Uterus (tissue), 3 donors: ENCODE measurements at regions not wholly inside any gene's neighbourhood (a gene's known extent, or its start where the extent isn't known, plus 50 kb on each side); places are given as distances from the start of the nearest gene placed in this dataset.
"Not testable (repeated sequence)": the region's sequence is repeated elsewhere in the genome, so short reads cannot be mapped to it uniquely, and the experiment has no call there.

Experiments
- DNase-seq, 2 donors: peaks; one replicate each; pipeline ENCODE4 v3.0.0-alpha.2; 2019 to 2020
- H3K27ac ChIP-seq, 2 donors: fragments of 200-600 bp; sonication (generic); 1 replicate in 1 of 2; 2 replicates in 1 of 2; pipeline ENCODE4 v1.5.1; 2016 to 2018
- H3K27me3 ChIP-seq, 2 donors: fragments of 200-600 bp; sonication (generic); one replicate each; pipeline ENCODE4 v1.5.1; 2018 to 2019; ENCODE audit warnings: control low read depth in 1 of 2
- H3K36me3 ChIP-seq, 2 donors: fragments of 200-600 bp; sonication (generic); one replicate each; pipeline ENCODE4 v1.5.1; 2019; ENCODE audit warnings: control low read depth in 1 of 2
- H3K4me1 ChIP-seq, 2 donors: fragments of 200-600 bp; sonication (generic); one replicate each; pipeline ENCODE4 v1.5.1; 2018 to 2019; ENCODE audit warnings: control low read depth in 1 of 2
- H3K4me3 ChIP-seq, 2 donors: fragments of 200-600 bp; sonication (generic); 1 replicate in 1 of 2; 2 replicates in 1 of 2; pipeline ENCODE4 v1.5.1; 2018 to 2019; ENCODE audit warnings: mild to moderate bottlenecking in 1 of 2
- H3K9me3 ChIP-seq, 2 donors: fragments of 200-600 bp; sonication (generic); one replicate each; pipeline ENCODE4 v1.5.1; 2019; ENCODE audit warnings: control low read depth in 1 of 2
- POLR2A ChIP-seq, 2 donors: fragments of 450-650 bp; IDR thresholded peaks; one replicate each; pipeline ENCODE4 v1.6.1; 2016; ENCODE audit warnings: antibody characterized with exemption in 2 of 2, mild to moderate bottlenecking in 1 of 2, moderate library complexity in 1 of 2
- intact Hi-C: fragments of 100-400 bp; cut with DNase I; formaldehyde crosslinking; loops from one replicate; pipeline ENCODE4 v1.15.1; 2023; ENCODE audit warnings: low total_unique reads
- TF ChIP-seq, protein P1 (sequence below), 4 experiments: fragments of 200-600 bp in 2 of 4; fragments of 450-650 bp in 2 of 4; sonication (generic) in 2 of 4; IDR thresholded peaks; one replicate each; pipeline ENCODE4 v1.5.1; 2016 to 2019; ENCODE audit warnings: antibody characterized with exemption in 4 of 4, mild to moderate bottlenecking in 2 of 4, moderate library complexity in 1 of 4
- donor health status: DM: yes; HTN: yes; CAD: no.

- no peaks in the 10 kb centered on the region for H3K36me3 ChIP-seq
- H3K27ac ChIP-seq: no peak overlapping the region
- DNase-seq: no peak
- intact Hi-C loops: no loop called here
- no peak overlapping the region for H3K4me3 ChIP-seq
- H3K4me1 ChIP-seq: no peaks in the 10 kb centered on the region
- no peak for TF ChIP-seq POLR2A (IDR thresholded peaks at IDR 0.05)
- TF ChIP-seq, protein P1, sequence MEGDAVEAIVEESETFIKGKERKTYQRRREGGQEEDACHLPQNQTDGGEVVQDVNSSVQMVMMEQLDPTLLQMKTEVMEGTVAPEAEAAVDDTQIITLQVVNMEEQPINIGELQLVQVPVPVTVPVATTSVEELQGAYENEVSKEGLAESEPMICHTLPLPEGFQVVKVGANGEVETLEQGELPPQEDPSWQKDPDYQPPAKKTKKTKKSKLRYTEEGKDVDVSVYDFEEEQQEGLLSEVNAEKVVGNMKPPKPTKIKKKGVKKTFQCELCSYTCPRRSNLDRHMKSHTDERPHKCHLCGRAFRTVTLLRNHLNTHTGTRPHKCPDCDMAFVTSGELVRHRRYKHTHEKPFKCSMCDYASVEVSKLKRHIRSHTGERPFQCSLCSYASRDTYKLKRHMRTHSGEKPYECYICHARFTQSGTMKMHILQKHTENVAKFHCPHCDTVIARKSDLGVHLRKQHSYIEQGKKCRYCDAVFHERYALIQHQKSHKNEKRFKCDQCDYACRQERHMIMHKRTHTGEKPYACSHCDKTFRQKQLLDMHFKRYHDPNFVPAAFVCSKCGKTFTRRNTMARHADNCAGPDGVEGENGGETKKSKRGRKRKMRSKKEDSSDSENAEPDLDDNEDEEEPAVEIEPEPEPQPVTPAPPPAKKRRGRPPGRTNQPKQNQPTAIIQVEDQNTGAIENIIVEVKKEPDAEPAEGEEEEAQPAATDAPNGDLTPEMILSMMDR (IDR thresholded peaks at IDR 0.05): no peak
- no peaks in the 10 kb centered on the region for H3K27me3 ChIP-seq
- H3K9me3 ChIP-seq: no peaks in the 10 kb centered on the region
Observed at GRCh38 chr5:88034520-88034919, 234.1 kb downstream of the TMEM161B start.

DNA sequence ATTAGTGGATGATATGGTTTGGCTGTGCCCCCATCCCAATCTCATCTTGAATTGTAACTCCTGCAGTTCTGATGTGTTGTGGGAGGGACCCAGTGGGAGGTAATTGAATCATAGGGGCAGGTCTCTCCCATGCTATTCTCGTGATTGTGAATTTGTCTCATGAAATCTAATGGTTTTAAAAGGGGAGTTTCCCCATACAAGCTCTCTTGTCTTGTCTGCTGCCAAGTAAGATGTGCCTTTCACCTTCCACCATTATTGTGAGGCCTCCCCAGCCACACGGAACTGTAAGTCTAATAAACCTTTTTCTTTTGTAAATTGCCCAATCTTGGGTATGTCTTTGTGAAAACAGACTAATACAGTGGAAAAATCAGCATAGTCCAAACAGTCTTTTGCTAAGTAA is 235.5 kb downstream of the TMEM161B start:
- no peak overlapping the region for H3K27ac ChIP-seq
- DNase-seq: no peak
- no peaks in the 10 kb centered on the region for H3K27me3 ChIP-seq
- no peaks in the 10 kb centered on the region for H3K36me3 ChIP-seq
- H3K9me3 ChIP-seq: no peaks in the 10 kb centered on the region
- H3K4me3 ChIP-seq: no peak overlapping the region
- no peaks in the 10 kb centered on the region for H3K4me1 ChIP-seq
- intact Hi-C loops: no loop called here
- TF ChIP-seq, protein P1 (IDR thresholded peaks at IDR 0.05): no peak
- TF ChIP-seq POLR2A (IDR thresholded peaks at IDR 0.05): no peak

GRCh38 chr5:88029011-88029410 is 239.6 kb downstream of the TMEM161B start:
- Histone ChIP-seq H3K27me3 (no peaks in the 10 kb centered on the region), H3K36me3 (no peaks in the 10 kb centered on the region), H3K4me3 (no peak overlapping the region), H3K4me1 (no peaks in the 10 kb centered on the region), H3K9me3 (no peaks in the 10 kb centered on the region), H3K27ac (no peak overlapping the region)
- no peak for TF ChIP-seq POLR2A (IDR thresholded peaks at IDR 0.05)
- TF ChIP-seq, protein P1 (IDR thresholded peaks at IDR 0.05): no peak
- intact Hi-C loops: no loop called here
- no peak for DNase-seq

- Histone ChIP-seq H3K27ac (no peak overlapping the region), H3K27me3 (no peaks in the 10 kb centered on the region), H3K36me3 (no peaks in the 10 kb centered on the region), H3K9me3 (no peaks in the 10 kb centered on the region), H3K4me3 (no peak overlapping the region), H3K4me1 (no peaks in the 10 kb centered on the region)
- intact Hi-C loops: no loop called here
- DNase-seq: no peak
- TF ChIP-seq POLR2A (IDR thresholded peaks at IDR 0.05): no peak
- TF ChIP-seq, protein P1 (IDR thresholded peaks at IDR 0.05): no peak
Observed at GRCh38 chr5:88021141-88021540, 247.5 kb downstream of the TMEM161B start.

DNA sequence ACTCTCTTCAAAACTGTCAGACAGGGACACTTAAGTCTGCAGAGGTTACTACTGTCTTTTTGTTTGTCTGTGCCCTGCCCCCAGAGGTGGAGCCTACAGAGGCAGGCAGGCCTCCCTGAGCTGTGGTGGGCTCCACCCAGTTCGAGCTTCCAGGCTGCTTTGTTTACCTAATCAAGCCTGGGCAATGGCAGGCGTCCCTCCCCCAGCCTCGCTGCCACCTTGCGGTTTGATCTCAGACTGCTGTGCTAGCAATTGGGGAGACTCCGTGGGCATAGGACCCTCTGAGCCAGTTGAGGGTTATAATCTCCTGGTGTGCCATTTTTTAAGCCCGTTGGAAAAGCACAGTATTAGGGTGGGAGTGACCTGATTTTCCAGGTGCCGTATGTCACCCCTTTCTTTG is 253.7 kb downstream of the TMEM161B start:
- H3K27ac ChIP-seq, H3K27me3 ChIP-seq, H3K36me3 ChIP-seq, H3K4me3 ChIP-seq, H3K4me1 ChIP-seq, H3K9me3 ChIP-seq, intact Hi-C loops, DNase-seq: not testable (repeated sequence)

DNA sequence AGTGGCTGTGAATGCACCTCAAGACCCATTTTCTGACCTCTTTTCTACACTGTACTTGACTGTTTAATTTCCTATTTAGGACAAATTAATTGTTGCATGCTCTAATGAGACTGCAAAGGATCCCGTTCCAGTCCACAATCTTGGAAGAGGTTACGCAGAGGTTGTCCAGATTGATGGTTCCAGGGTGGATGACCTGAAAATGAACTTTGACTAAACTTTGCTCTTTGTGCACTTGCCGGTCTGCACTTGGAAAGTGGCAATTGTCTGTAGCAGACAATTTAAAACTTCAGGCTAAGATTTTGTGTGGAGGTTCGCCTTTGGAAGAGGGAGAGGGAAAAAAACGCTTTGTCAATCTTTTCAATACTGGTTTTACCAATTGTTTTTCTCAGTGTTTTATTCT is 267.8 kb downstream of the TMEM161B start:
- intact Hi-C loops: no loop called here

More for the DNA sequence above, 267.8 kb downstream of the TMEM161B start:
- H3K27ac ChIP-seq: no peak overlapping the region
- no peaks in the 10 kb centered on the region for H3K27me3 ChIP-seq
- DNase-seq: no peak
- H3K4me3 ChIP-seq: no peak overlapping the region
- H3K4me1 ChIP-seq: no peaks in the 10 kb centered on the region
- no peak for TF ChIP-seq POLR2A (IDR thresholded peaks at IDR 0.05)
- TF ChIP-seq, protein P1 (IDR thresholded peaks at IDR 0.05): no peak
- no peaks in the 10 kb centered on the region for H3K9me3 ChIP-seq
- no peaks in the 10 kb centered on the region for H3K36me3 ChIP-seq
